ENCODE measurements at regions not wholly inside any gene's neighbourhood (a gene's known extent, or its start where the extent isn't known, plus 50 kb on each side); places are given as distances from the start of the nearest gene placed in this dataset.

GRCh38 chr10:111222961-111223360 lies 146.1 kb downstream of the ADRA2A start:
- H3K4me1 Mint-ChIP-seq: no peaks in the 10 kb centered on the region
- no peak overlapping the region for H3K27ac Mint-ChIP-seq
- no peaks in the 10 kb centered on the region for H3K36me3 Mint-ChIP-seq
- no peak for ATAC-seq
- peak in 1 of 2 donors; percentile 22 for DNase-seq (ENCODE audit: low spot score in 2 of 2)
- H3K9me3 Mint-ChIP-seq: peaks cover 2% of the 10 kb centered on the region
- H3K4me3 Mint-ChIP-seq: no peak overlapping the region

GRCh38 chr10:111231779-111232178 lies 154.9 kb downstream of the ADRA2A start:
- Mint-ChIP-seq H3K4me1 (no peaks in the 10 kb centered on the region), H3K4me3 (no peak overlapping the region), H3K27ac (no peak overlapping the region), H3K9me3 (no peaks in the 10 kb centered on the region), H3K36me3 (no peaks in the 10 kb centered on the region)
- ATAC-seq (no peak), DNase-seq (ENCODE audit: low spot score in 2 of 2) (no peak)

GRCh38 chr10:111233439-111233838 lies 156.6 kb downstream of the ADRA2A start:
- Mint-ChIP-seq H3K27ac (no peak overlapping the region), H3K4me3 (no peak overlapping the region), H3K36me3 (no peaks in the 10 kb centered on the region), H3K4me1 (no peaks in the 10 kb centered on the region), H3K9me3 (no peaks in the 10 kb centered on the region)
- ATAC-seq (no peak), DNase-seq (ENCODE audit: low spot score in 2 of 2) (no peak)

- ATAC-seq (no peak), DNase-seq (ENCODE audit: low spot score in 2 of 2) (no peak)
- Mint-ChIP-seq H3K4me3 (no peak overlapping the region), H3K27ac (no peak overlapping the region), H3K36me3 (no peaks in the 10 kb centered on the region), H3K4me1 (no peaks in the 10 kb centered on the region), H3K9me3 (no peaks in the 10 kb centered on the region)
These were observed 157.5 kb downstream of the ADRA2A start for GRCh38 chr10:111234234-111234913.

- H3K9me3 Mint-ChIP-seq: no peaks in the 10 kb centered on the region
These were observed 158.1 kb downstream of the ADRA2A start for GRCh38 chr10:111234914-111235302.

GRCh38 chr10:111240348-111240747 lies 163.5 kb downstream of the ADRA2A start:
- Mint-ChIP-seq H3K27ac (no peak overlapping the region), H3K36me3 (no peaks in the 10 kb centered on the region), H3K4me1 (no peaks in the 10 kb centered on the region), H3K9me3 (no peaks in the 10 kb centered on the region), H3K4me3 (no peak overlapping the region)
- no peak for DNase-seq (ENCODE audit: low spot score in 2 of 2)
- no peak for ATAC-seq

More at GRCh38 chr10:111234914-111235302, 158.1 kb downstream of the ADRA2A start:
- H3K27ac Mint-ChIP-seq: no peak overlapping the region
- no peak for ATAC-seq
- no peak for DNase-seq (ENCODE audit: low spot score in 2 of 2)
- no peaks in the 10 kb centered on the region for H3K4me1 Mint-ChIP-seq
- no peak overlapping the region for H3K4me3 Mint-ChIP-seq
- no peaks in the 10 kb centered on the region for H3K36me3 Mint-ChIP-seq

GRCh38 chr10:111243126-111243525 lies 166.3 kb downstream of the ADRA2A start:
- ATAC-seq (no peak), DNase-seq (ENCODE audit: low spot score in 2 of 2) (no peak)
- Mint-ChIP-seq H3K4me1 (no peaks in the 10 kb centered on the region), H3K27ac (no peak overlapping the region), H3K4me3 (no peak overlapping the region), H3K9me3 (no peaks in the 10 kb centered on the region), H3K36me3 (no peaks in the 10 kb centered on the region)

GRCh38 chr10:111246136-111246535 lies 169.3 kb downstream of the ADRA2A start:
- Mint-ChIP-seq H3K36me3 (no peaks in the 10 kb centered on the region), H3K9me3 (peaks cover 4% of the 10 kb centered on the region), H3K4me3 (no peak overlapping the region), H3K27ac (no peak overlapping the region), H3K4me1 (no peaks in the 10 kb centered on the region)
- ATAC-seq (no peak), DNase-seq (ENCODE audit: low spot score in 2 of 2) (no peak)

DNA sequence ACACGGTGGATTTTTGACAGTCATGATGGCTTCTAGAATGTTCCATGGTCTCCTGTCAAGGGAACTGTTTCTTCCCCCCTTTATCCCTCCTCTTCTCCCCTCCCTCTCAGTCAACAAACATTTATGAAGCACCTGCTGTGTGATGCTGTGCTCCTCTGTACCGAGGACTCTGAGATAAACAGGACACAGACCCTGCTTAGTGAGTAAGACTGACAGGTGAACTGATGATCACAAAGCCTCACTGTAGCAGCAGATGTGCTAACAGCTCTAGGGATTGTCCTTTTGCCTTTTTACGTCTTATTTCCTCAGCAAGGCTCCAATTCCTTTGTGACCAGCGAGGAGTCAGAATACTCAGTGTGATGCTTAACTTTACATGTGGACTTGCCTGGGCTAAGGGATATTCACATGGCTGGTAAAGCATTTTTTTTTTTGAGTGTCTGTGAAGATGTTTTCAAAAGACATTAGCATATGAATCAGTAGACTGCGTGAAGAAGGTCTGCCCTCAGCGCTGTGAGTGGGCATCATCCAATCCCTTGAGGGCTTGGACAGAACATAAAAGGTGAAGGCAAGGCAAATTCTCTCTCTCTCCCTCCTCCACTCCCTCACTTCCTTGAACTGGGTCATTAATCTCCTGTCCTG lies 170.1 kb downstream of the ADRA2A start:
- H3K4me1 Mint-ChIP-seq: no peaks in the 10 kb centered on the region
- H3K27ac Mint-ChIP-seq: no peak overlapping the region
- peak; percentile 13 for ATAC-seq
- peaks cover 4% of the 10 kb centered on the region for H3K9me3 Mint-ChIP-seq
- DNase-seq (ENCODE audit: low spot score in 2 of 2): no peak
- no peak overlapping the region for H3K4me3 Mint-ChIP-seq
- H3K36me3 Mint-ChIP-seq: no peaks in the 10 kb centered on the region

GRCh38 chr10:111247781-111248389 lies 171.1 kb downstream of the ADRA2A start:
- no peak for DNase-seq (ENCODE audit: low spot score in 2 of 2)
- no peaks in the 10 kb centered on the region for H3K36me3 Mint-ChIP-seq
- ATAC-seq: no peak
- no peaks in the 10 kb centered on the region for H3K4me1 Mint-ChIP-seq
- H3K27ac Mint-ChIP-seq: no peak overlapping the region
- H3K9me3 Mint-ChIP-seq: peaks cover 4% of the 10 kb centered on the region
- no peak overlapping the region for H3K4me3 Mint-ChIP-seq

GRCh38 chr10:111249925-111250324 lies 173.1 kb downstream of the ADRA2A start:
- DNase-seq (ENCODE audit: low spot score in 2 of 2) (no peak), ATAC-seq (no peak)
- no peak overlapping the region for H3K4me3 Mint-ChIP-seq
- no peak overlapping the region for H3K27ac Mint-ChIP-seq
- H3K4me1 Mint-ChIP-seq: no peaks in the 10 kb centered on the region
- no peaks in the 10 kb centered on the region for H3K36me3 Mint-ChIP-seq
- peaks cover 4% of the 10 kb centered on the region for H3K9me3 Mint-ChIP-seq

- H3K36me3 Mint-ChIP-seq: no peaks in the 10 kb centered on the region
- H3K9me3 Mint-ChIP-seq: no peaks in the 10 kb centered on the region
- H3K27ac Mint-ChIP-seq: no peak overlapping the region
- DNase-seq (ENCODE audit: low spot score in 2 of 2) (no peak), ATAC-seq (no peak)
- H3K4me3 Mint-ChIP-seq: no peak overlapping the region
- H3K4me1 Mint-ChIP-seq: no peaks in the 10 kb centered on the region
These were observed 184.3 kb downstream of the ADRA2A start for GRCh38 chr10:111261081-111261615.

GRCh38 chr10:111265341-111265740 lies 188.5 kb downstream of the ADRA2A start:
- no peak for DNase-seq (ENCODE audit: low spot score in 2 of 2)
- no peaks in the 10 kb centered on the region for H3K9me3 Mint-ChIP-seq
- no peaks in the 10 kb centered on the region for H3K4me1 Mint-ChIP-seq
- no peaks in the 10 kb centered on the region for H3K36me3 Mint-ChIP-seq
- no peak overlapping the region for H3K4me3 Mint-ChIP-seq
- H3K27ac Mint-ChIP-seq: no peak overlapping the region
- ATAC-seq: no peak

DNA sequence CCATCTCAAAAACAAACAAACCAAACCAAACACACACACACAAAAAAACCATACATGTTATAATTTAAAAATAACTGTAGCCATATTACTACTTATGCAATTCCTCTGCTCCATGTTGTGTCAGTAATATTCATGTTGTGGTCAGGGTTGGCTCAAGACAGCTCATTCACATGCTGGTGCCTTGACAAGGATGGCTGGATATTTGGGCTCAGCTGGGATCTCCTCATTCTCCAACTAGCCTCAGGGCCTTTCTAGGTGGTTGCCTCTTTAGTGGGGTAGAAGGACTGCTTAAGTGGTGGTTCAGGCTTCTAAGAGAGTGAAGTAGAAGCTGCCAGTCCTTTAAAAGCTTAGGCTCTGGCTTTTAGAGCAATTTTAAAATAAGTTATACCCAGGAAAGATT lies 189.3 kb downstream of the ADRA2A start:
- H3K27ac Mint-ChIP-seq: no peak overlapping the region
- DNase-seq (ENCODE audit: low spot score in 2 of 2) (no peak), ATAC-seq (no peak)
- H3K36me3 Mint-ChIP-seq: no peaks in the 10 kb centered on the region
- H3K9me3 Mint-ChIP-seq: no peaks in the 10 kb centered on the region
- H3K4me1 Mint-ChIP-seq: no peaks in the 10 kb centered on the region
- no peak overlapping the region for H3K4me3 Mint-ChIP-seq

- ATAC-seq (no peak), DNase-seq (ENCODE audit: low spot score in 2 of 2) (no peak)
- Mint-ChIP-seq H3K36me3 (no peaks in the 10 kb centered on the region), H3K4me3 (no peak overlapping the region), H3K4me1 (no peaks in the 10 kb centered on the region), H3K27ac (no peak overlapping the region), H3K9me3 (no peaks in the 10 kb centered on the region)
These were observed 190.8 kb downstream of the ADRA2A start for GRCh38 chr10:111267673-111268072.

DNA sequence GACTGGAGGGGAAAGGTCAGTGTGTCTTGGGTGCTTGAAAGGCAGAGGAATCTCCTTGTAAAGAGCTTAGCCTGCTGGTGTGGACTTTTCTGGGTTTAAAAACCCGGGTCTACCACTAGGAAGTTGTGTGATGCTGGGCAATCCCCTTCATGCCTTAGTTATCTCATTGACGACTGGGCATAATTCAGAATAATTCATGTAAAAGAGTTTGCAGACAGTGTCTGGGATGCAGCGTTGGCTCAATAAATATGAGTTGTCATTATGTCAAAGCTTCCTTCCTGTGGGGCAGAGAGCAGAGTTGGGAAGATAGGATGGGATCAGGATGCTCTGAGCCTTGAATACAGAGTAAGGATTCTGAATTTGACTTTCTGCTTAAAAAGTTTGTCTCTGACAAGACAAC lies 196.4 kb downstream of the ADRA2A start:
- ATAC-seq (no peak), DNase-seq (ENCODE audit: low spot score in 2 of 2) (no peak)
- H3K27ac Mint-ChIP-seq: no peak overlapping the region
- no peaks in the 10 kb centered on the region for H3K4me1 Mint-ChIP-seq
- H3K4me3 Mint-ChIP-seq: no peak overlapping the region
- H3K36me3 Mint-ChIP-seq: no peaks in the 10 kb centered on the region
- no peaks in the 10 kb centered on the region for H3K9me3 Mint-ChIP-seq
